ENCODE measurements at regions not wholly inside any gene's neighbourhood (a gene's known extent, or its start where the extent isn't known, plus 50 kb on each side); places are given as distances from the start of the nearest gene placed in this dataset.

DNA sequence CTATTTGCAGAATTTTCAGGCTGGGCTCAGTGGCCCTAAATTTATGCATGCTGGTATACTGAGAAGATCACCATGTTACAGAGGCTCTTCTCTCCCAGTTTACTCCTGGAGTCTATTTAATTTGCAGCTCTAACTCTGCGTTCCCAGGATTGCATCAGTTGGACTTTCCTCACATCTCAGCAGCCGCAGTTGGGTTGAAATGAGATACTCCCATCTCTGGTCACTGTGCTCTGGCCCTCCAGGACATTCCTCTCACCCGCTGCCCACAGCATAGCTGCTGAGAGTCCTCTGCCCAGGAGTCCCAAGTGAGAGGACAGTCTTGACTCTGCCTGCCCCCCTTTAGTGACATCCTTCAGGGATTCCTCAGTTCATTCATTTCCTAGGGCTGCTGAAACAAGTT lies 150.9 kb downstream of the LACC1 start:
- TF ChIP-seq, protein P1, sequence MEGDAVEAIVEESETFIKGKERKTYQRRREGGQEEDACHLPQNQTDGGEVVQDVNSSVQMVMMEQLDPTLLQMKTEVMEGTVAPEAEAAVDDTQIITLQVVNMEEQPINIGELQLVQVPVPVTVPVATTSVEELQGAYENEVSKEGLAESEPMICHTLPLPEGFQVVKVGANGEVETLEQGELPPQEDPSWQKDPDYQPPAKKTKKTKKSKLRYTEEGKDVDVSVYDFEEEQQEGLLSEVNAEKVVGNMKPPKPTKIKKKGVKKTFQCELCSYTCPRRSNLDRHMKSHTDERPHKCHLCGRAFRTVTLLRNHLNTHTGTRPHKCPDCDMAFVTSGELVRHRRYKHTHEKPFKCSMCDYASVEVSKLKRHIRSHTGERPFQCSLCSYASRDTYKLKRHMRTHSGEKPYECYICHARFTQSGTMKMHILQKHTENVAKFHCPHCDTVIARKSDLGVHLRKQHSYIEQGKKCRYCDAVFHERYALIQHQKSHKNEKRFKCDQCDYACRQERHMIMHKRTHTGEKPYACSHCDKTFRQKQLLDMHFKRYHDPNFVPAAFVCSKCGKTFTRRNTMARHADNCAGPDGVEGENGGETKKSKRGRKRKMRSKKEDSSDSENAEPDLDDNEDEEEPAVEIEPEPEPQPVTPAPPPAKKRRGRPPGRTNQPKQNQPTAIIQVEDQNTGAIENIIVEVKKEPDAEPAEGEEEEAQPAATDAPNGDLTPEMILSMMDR (conservative IDR thresholded peaks at IDR 0.05; ENCODE audit: low read depth, low read length), result no peak
- no peak for DNase-seq (ENCODE audit: low read depth)
- H3K4me3 ChIP-seq (ENCODE audit: low read depth, low read length), result no peak overlapping the region

DNA sequence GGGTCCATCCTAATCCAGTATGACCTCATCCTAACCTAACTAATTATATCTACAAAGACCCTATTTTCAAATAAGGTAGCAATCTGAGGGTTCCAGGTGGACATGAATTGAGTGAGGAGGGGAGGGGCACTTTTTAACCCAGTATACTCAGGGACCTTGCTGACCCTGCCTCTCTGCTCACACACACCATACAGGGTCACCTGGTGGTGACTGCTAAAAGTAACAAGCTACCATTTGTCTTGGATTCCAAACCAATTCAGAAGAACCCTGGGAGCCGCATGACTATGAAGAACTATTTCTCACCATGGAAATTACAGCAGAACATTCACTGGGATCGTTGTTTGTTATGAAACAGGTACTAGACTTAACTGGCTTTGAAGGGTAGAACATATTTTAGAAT lies 151.9 kb downstream of the LACC1 start:
- TF ChIP-seq, protein P1 (conservative IDR thresholded peaks at IDR 0.05; ENCODE audit: low read depth, low read length), result no peak
- no peak for DNase-seq (ENCODE audit: low read depth)
- H3K4me3 ChIP-seq (ENCODE audit: low read depth, low read length), result no peak overlapping the region

DNA sequence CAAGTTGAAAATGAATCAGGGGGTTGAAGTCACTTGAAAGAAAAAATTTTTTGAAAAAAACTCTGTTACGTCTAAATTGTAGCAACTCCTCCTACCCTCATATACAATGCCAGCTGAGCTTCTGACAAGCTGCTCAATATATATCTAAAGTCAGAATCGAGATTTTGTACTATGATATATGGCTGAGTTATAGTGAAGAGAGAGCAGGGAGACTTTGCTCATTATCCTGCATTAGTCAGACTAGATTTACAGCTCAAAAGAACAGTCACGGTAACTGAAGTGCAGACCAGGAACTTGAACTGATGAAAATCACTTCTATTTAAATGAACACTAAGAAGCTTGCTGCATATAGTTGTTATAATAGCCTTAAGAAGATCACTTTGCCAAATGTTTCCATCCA lies 153.1 kb downstream of the LACC1 start:
- TF ChIP-seq, protein P1 (conservative IDR thresholded peaks at IDR 0.05; ENCODE audit: low read depth, low read length), result no peak
- H3K4me3 ChIP-seq (ENCODE audit: low read depth, low read length), result no peak overlapping the region
- DNase-seq (ENCODE audit: low read depth), result no peak

DNA sequence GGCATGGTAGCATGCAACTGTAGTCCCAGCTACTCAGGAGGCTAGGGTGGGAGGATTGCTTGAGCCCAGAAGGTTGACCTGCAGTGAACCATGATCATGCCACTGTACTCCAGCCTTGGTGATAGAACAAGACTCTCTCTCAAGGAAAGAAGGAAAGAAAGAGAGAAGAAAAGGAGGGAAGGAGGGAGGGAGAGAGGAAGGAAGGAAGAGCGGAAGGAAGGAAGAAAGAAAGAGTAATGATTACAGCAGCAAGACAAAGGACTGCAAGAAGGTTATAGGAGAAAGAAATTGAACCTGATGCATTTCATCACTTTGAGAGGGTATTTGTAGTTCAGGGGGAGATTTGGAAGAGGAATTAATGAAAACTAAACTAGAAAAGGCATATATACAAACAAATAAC lies 155.7 kb downstream of the LACC1 start:
- H3K4me3 ChIP-seq (ENCODE audit: low read depth, low read length), result no peak overlapping the region
- TF ChIP-seq, protein P1 (conservative IDR thresholded peaks at IDR 0.05; ENCODE audit: low read depth, low read length), result no peak
- DNase-seq (ENCODE audit: low read depth), result no peak

DNA sequence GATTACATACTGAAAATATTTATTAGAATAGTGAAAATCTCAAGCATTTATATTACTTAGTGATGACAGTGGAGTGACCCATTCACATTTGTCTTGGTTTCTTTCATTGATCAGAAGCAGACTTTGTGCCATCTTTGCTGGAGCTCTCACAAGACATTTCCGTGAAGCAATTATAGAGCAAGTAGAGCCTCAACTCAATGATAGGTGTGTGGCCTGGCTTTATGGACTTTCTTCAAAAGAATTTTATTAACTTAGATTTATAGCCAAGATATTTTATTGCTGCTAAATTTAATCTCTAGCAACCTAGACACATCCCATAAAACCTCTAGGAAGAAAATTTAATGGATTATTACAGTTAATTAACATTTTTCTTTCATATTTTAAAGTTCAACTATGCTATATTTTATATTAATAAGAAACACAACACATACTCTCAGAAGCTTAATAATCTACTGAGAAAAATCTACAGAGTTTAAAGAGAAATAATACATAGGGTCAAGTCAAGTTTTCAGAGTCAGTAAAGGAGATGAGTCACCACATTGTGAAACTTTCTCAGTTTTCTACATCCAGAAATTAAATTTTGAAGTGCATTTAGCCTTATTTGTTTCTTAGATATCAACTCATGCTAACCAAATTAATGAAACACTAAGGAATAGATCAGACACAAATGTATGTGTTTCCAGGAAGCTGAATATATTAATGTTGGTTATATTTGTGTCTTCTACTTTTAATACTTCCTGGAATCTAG lies 160.5 kb downstream of the LACC1 start:
- TF ChIP-seq, protein P1 (conservative IDR thresholded peaks at IDR 0.05; ENCODE audit: low read depth, low read length), result no peak
- no peak overlapping the region for H3K4me3 ChIP-seq (ENCODE audit: low read depth, low read length)
- peak; percentile 71 for DNase-seq (ENCODE audit: low read depth)

DNA sequence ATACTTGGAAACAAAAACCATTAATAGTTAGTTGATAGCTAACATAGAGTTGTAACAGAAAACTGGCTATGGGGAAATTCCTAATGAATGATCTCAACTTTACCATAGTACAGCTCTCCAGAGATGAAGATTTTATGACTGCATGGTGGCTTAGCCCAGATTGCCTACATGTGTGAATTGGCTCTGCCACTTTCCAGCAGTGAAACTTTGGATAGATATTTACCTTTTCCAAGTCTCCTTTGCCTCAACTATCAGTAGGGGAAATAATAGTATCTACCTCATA lies 161.1 kb downstream of the LACC1 start:
- TF ChIP-seq, protein P1 (conservative IDR thresholded peaks at IDR 0.05; ENCODE audit: low read depth, low read length), result no peak
- DNase-seq (ENCODE audit: low read depth), result peak; percentile 70
- H3K4me3 ChIP-seq (ENCODE audit: low read depth, low read length), result no peak overlapping the region

DNA sequence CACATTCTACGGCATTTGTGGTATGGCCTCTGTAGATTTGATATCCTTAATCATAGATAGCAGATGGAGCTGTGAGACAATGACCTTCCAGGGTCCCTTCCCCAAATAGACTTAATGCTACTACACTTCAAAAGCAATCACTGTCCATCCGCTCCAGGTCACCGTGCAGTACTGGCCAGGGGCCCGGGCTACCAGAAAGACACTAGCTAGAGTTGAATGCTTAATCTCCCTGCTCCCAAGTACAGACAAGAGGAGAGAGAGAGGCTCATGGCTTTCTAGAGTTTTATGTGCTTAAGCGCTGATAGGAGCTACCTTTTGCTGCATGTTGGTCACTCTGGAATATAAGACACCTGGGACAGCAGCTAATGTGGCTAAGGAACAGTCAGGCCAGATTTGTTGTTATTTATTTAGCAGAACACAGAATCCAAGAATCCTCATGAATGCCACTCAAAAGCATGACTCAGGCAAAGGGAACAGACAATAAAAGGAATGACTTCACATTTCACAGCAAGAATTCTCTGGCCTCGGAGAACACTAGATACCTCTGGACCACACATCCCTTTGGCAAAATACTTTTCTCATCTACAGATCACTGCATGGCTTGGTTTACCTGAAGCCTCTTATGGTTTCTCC lies 165.0 kb downstream of the LACC1 start:
- TF ChIP-seq, protein P1 (conservative IDR thresholded peaks at IDR 0.05; ENCODE audit: low read depth, low read length), result no peak
- H3K4me3 ChIP-seq (ENCODE audit: low read depth, low read length), result no peak overlapping the region
- DNase-seq (ENCODE audit: low read depth), result peak; percentile 46
